A673 (cell line): ENCODE measurements at regions not wholly inside any gene's neighbourhood (a gene's known extent, or its start where the extent isn't known, plus 50 kb on each side); places are given as distances from the start of the nearest gene placed in this dataset.

ENCODE experiments used
- CTCF ChIP-seq: fragments of 300-800, 200-600 bp; sonication (generic); conservative IDR thresholded peaks from 2 replicates; pipeline ENCODE4 v1.5.1; 2017; ENCODE audit warnings: low read depth, mild to moderate bottlenecking, antibody characterized with exemption, low read length, moderate library complexity, mixed read lengths
- EZH2 ChIP-seq: fragments of 200-600 bp; sonication (generic); IDR thresholded peaks from 2 replicates; pipeline ENCODE4 v1.6.1; 2017; ENCODE audit warnings: borderline replicate concordance, low read depth, mild to moderate bottlenecking, mixed read lengths, antibody characterized with exemption, low read length; ENCODE audit not compliant: poor library complexity, severe bottlenecking

- TF ChIP-seq CTCF = no peak
- TF ChIP-seq EZH2 = no peak
Observed at GRCh38 chr1:8216005-8216404, 101.9 kb upstream of the SLC45A1 start.
